Psoas muscle (tissue), 7 donors: ENCODE measurements at regions not wholly inside any gene's neighbourhood (a gene's known extent, or its start where the extent isn't known, plus 50 kb on each side); places are given as distances from the start of the nearest gene placed in this dataset.

Source experiments
- ATAC-seq, 4 donors: fragments of 200-7000 bp; cut with Tn5 transposase; one replicate each; pipeline ENCODE4 v1.9.1; 2020; ENCODE audit warnings: moderate library complexity in 3 of 4, mild to moderate bottlenecking in 2 of 4
- DNase-seq, 2 donors: peaks; one replicate each; pipeline ENCODE4 v3.0.0-alpha.2; 2020
- H3K27ac ChIP-seq: fragments of 200-600 bp; one replicate; pipeline ENCODE4 v1.8.0; 2022
- H3K27me3 ChIP-seq, 3 donors: fragments of 200-600 bp in 1 of 3; one replicate each; pipeline versions ENCODE4 v1.6.1 to v1.8.0; 2013 to 2022; ENCODE audit warnings: low read length in 2 of 3, mild to moderate bottlenecking in 2 of 3, moderate library complexity in 1 of 3; ENCODE audit not compliant: insufficient read depth in 3 of 3
- H3K36me3 ChIP-seq, 2 donors: fragments of 200-600 bp in 1 of 2; one replicate each; pipeline versions ENCODE4 v1.6.1 to v1.8.0; 2013 to 2022; ENCODE audit warnings: low read depth in 1 of 2, mild to moderate bottlenecking in 1 of 2, moderate library complexity in 1 of 2; ENCODE audit not compliant: insufficient read depth in 1 of 2
- H3K4me1 ChIP-seq: fragments of 200-600 bp; one replicate; pipeline ENCODE4 v1.8.0; 2022
- H3K4me3 ChIP-seq: fragments of 200-600 bp; one replicate; pipeline ENCODE4 v1.8.0; 2022; ENCODE audit warnings: mild to moderate bottlenecking
- H3K9me3 ChIP-seq: fragments of 200-600 bp; one replicate; pipeline ENCODE4 v1.8.0; 2022
- CTCF ChIP-seq: fragments of 200-600 bp; IDR thresholded peaks from one replicate; pipeline ENCODE4 v1.8.0; 2022; ENCODE audit warnings: antibody characterized with exemption
- WGBS, 3 donors: extraction: QIAGEN DNeasy Blood & Tissue Kit; methylation state at CpG; one replicate each; pipeline versions ENCODE4 v1.1.6 to v1.1.7; 2013; 5-methylcytosine and 5-hydroxymethylcytosine counted together
- intact Hi-C, 2 donors: fragments of 100-400 bp; cut with DNase I; formaldehyde crosslinking; loops; one replicate each; pipeline versions ENCODE4 v1.11.0 to v1.14.2; 2022
- donor health status: healthy with polysubstance abuse.
- donor health status: DM: no; HTN: no; CAD: no; lungs with moderate emphysema.
- donor health status: Bipolar disorder and iron deficiency.
- donor health status: healthy.
- donor health status: DM: yes; HTN: yes; CAD: no.
- donor health status: DM: no; HTN: no; CAD: no.
- donor health status: DM: yes; HTN: yes; CAD: no.

DNA sequence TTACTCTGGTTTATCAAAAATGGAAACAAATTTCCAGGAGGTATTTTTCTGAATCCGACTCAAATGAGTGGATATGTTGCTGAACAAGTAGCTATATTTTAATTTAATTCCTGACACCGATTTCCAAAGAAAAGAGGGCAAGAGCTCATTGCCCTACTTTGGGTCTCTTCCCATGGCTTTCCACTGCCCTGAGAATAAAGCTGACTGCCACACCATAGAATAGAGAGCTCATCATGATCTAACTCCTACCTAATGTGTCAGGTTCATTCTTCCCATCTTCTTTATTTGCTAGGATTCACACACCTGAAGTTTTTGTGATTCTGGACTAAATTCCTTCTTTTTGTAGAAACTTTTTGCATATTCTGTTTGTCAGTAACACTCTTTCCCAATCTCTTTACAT lies 792.1 kb downstream of the DTWD2 start:
- intact Hi-C loops, result no loop called here
- H3K9me3 ChIP-seq, result no peaks in the 10 kb centered on the region
- H3K4me1 ChIP-seq, result no peaks in the 10 kb centered on the region
- H3K4me3 ChIP-seq, result no peak overlapping the region
- no peak overlapping the region for H3K27ac ChIP-seq
- ATAC-seq, result no peak
- no peak for DNase-seq
- no peaks in the 10 kb centered on the region for H3K27me3 ChIP-seq
- 84 to 94% (median 91%) methylated on average over 2 of the region's 2 CpGs for WGBS, 3 donors
- TF ChIP-seq CTCF, result no peak
- H3K36me3 ChIP-seq, result no peaks in the 10 kb centered on the region

- 29 to 36% (median 32%) methylated on average over 4 of the region's 4 CpGs for whole genome bisulfite sequencing, 3 donors
- DNase-seq (no peak), ATAC-seq (no peak)
- Histone ChIP-seq H3K9me3 (no peaks in the 10 kb centered on the region), H3K4me3 (no peak overlapping the region), H3K4me1 (no peaks in the 10 kb centered on the region), H3K27me3 (no peaks in the 10 kb centered on the region), H3K27ac (no peak overlapping the region), H3K36me3 (no peaks in the 10 kb centered on the region)
- no peak for TF ChIP-seq CTCF
- intact Hi-C loops, result no loop called here
These were observed 793.1 kb downstream of the DTWD2 start for GRCh38 chr5:118195211-118195610.

- no peak for ATAC-seq
- no peak for DNase-seq
- H3K27me3 ChIP-seq, result no peaks in the 10 kb centered on the region
- intact Hi-C loops, result no loop called here
- WGBS, 3 donors, result 76 to 87% (median 82%) methylated on average over 2 of the region's 2 CpGs
- H3K36me3 ChIP-seq, result no peaks in the 10 kb centered on the region
- H3K27ac ChIP-seq, result no peak overlapping the region
- TF ChIP-seq CTCF, result no peak
- no peak overlapping the region for H3K4me3 ChIP-seq
- no peaks in the 10 kb centered on the region for H3K9me3 ChIP-seq
- no peaks in the 10 kb centered on the region for H3K4me1 ChIP-seq
These were observed 795.0 kb downstream of the DTWD2 start for GRCh38 chr5:118193194-118193905.

- DNase-seq (no peak), ATAC-seq (no peak)
- Histone ChIP-seq H3K9me3 (no peaks in the 10 kb centered on the region), H3K4me1 (no peaks in the 10 kb centered on the region), H3K4me3 (no peak overlapping the region), H3K27ac (no peak overlapping the region), H3K36me3 (no peaks in the 10 kb centered on the region), H3K27me3 (no peaks in the 10 kb centered on the region)
- TF ChIP-seq CTCF, result no peak
- WGBS, 3 donors, result 53 to 58% (median 56%) methylated on average over 3 of the region's 3 CpGs
- intact Hi-C loops, result no loop called here
These were observed 803.3 kb downstream of the DTWD2 start for GRCh38 chr5:118185018-118185417.

DNA sequence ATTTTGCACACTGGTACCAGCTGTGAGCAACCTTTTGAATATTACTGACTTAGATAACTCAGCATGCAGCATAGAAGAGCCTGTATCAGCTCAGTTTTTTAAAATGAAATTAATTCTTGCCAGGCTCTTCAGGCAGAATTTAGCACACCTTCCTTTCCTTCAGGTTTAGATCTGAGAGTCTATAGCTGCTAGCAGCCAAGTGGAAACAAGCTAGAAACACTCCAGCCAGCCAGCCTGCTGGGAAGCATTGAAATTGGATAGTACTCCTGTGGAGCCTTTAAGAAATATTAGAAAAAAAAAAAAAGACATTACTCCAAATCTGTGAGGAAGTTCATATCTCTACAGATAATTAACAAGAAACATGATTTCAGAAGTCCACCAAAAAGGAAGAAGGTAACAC lies 812.2 kb downstream of the DTWD2 start:
- intact Hi-C loops, result no loop called here
- Histone ChIP-seq H3K27me3 (no peaks in the 10 kb centered on the region), H3K4me3 (no peak overlapping the region), H3K4me1 (no peaks in the 10 kb centered on the region), H3K27ac (no peak overlapping the region), H3K36me3 (no peaks in the 10 kb centered on the region), H3K9me3 (no peaks in the 10 kb centered on the region)
- no peak for DNase-seq
- no peak for ATAC-seq
- no peak for TF ChIP-seq CTCF
